Neural progenitor cell (in vitro differentiated cells): ENCODE measurements at regions not wholly inside any gene's neighbourhood (a gene's known extent, or its start where the extent isn't known, plus 50 kb on each side); places are given as distances from the start of the nearest gene placed in this dataset.
A peak's percentile ranks its signal among the peaks of the same experiment; 100 is the strongest.

ENCODE experiments used
- DNase-seq: peaks from one replicate; pipeline ENCODE4 v3.0.0-alpha.2; 2016; ENCODE audit warnings: low spot score
- H2AFZ ChIP-seq: fragments of 200-600 bp; sonication (generic); replicated peaks from 2 replicates; pipeline ENCODE4 v1.6.1; 2016; ENCODE audit warnings: antibody characterized with exemption
- H3F3A ChIP-seq: fragments of 200-600 bp; sonication (generic); 2 replicates; pipeline ENCODE4 v1.6.1; 2016; ENCODE audit warnings: antibody characterized with exemption, low read depth
- H3K27ac ChIP-seq: fragments of 200-600 bp; sonication (generic); 2 replicates; pipeline ENCODE4 v1.5.1; 2016; ENCODE audit warnings: mild to moderate bottlenecking
- H3K27me3 ChIP-seq: fragments of 200-600 bp; sonication (generic); 2 replicates; pipeline ENCODE4 v1.6.1; 2016; ENCODE audit warnings: mild to moderate bottlenecking, moderate library complexity
- H3K36me3 ChIP-seq: fragments of 200-600 bp; sonication (generic); 2 replicates; pipeline ENCODE4 v1.5.1; 2016
- H3K4me1 ChIP-seq: fragments of 200-600 bp; sonication (generic); 2 replicates; pipeline ENCODE4 v1.6.1; 2016; ENCODE audit warnings: mixed run types
- H3K4me2 ChIP-seq: fragments of 200-600 bp; sonication (generic); 2 replicates; pipeline ENCODE4 v1.6.1; 2016
- H3K4me3 ChIP-seq: fragments of 200-600 bp; sonication (generic); 2 replicates; pipeline ENCODE4 v1.5.1; 2016
- H3K79me2 ChIP-seq: fragments of 200-600 bp; sonication (generic); 2 replicates; pipeline ENCODE4 v1.6.1; 2016; ENCODE audit warnings: low read depth
- H3K9ac ChIP-seq: fragments of 200-600 bp; sonication (generic); 2 replicates; pipeline ENCODE4 v1.6.1; 2016
- H3K9me3 ChIP-seq: fragments of 200-600 bp; sonication (generic); 2 replicates; pipeline ENCODE4 v1.5.1; 2016; ENCODE audit warnings: low read depth
- H4K20me1 ChIP-seq: fragments of 200-600 bp; sonication (generic); 2 replicates; pipeline ENCODE4 v1.6.1; 2016; ENCODE audit warnings: low read depth
- H3K27ac Mint-ChIP-seq: 3 replicates; pipeline ENCODE4 v1.8.0; 2021; ENCODE audit warnings: mixed read lengths
- H3K27me3 Mint-ChIP-seq: 2 replicates; pipeline ENCODE4 v1.8.0; 2022; ENCODE audit warnings: low read depth, mild to moderate bottlenecking, inconsistent platforms, moderate library complexity, mixed read lengths; ENCODE audit not compliant: insufficient read depth
- H3K36me3 Mint-ChIP-seq: 3 replicates; pipeline ENCODE4 v1.8.0; 2021; ENCODE audit warnings: mixed read lengths
- H3K4me1 Mint-ChIP-seq: 3 replicates; pipeline ENCODE4 v1.8.0; 2021; ENCODE audit warnings: mixed read lengths
- H3K4me3 Mint-ChIP-seq: 3 replicates; pipeline ENCODE4 v1.8.0; 2021; ENCODE audit warnings: mild to moderate bottlenecking, moderate library complexity, mixed read lengths
- H3K9me3 Mint-ChIP-seq: 3 replicates; pipeline ENCODE4 v1.8.0; 2020; ENCODE audit warnings: mixed read lengths
- EZH2 ChIP-seq: fragments of 200-600 bp; sonication (generic); IDR thresholded peaks from 2 replicates; pipeline ENCODE4 v1.6.1; 2017; ENCODE audit warnings: antibody characterized with exemption, mild to moderate bottlenecking, moderate library complexity
- EZH2phosphoT487 ChIP-seq: fragments of 200-600 bp; sonication (generic); IDR thresholded peaks from 2 replicates; pipeline ENCODE4 v1.6.1; 2017; ENCODE audit warnings: antibody characterized with exemption
- TF ChIP-seq, protein P1 (sequence below): fragments of 200-600 bp; sonication (generic); IDR thresholded peaks from 2 replicates; pipeline ENCODE4 v1.5.1; 2017; ENCODE audit warnings: antibody characterized with exemption, mild to moderate bottlenecking

DNA sequence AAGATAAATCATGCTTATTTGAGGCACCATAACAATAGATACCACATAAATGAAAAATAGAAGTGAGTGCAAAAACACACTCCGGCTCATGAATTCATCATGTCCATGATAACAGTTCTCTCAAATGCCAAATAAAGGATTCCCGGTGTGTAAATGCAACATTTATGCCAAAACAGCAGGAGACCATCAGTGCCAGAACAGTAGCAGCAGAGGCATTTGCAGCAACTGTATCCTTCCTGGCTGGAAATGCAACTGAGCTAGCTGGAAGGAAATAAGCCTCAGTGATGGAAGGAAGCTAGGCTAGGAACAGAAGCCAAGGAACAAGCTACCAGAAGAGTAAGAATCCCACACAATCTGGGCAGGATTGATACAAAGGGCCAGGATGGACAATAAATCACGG, 79.9 kb upstream of the THSD7A start:
- H3K27ac ChIP-seq, result no peak overlapping the region

DNA sequence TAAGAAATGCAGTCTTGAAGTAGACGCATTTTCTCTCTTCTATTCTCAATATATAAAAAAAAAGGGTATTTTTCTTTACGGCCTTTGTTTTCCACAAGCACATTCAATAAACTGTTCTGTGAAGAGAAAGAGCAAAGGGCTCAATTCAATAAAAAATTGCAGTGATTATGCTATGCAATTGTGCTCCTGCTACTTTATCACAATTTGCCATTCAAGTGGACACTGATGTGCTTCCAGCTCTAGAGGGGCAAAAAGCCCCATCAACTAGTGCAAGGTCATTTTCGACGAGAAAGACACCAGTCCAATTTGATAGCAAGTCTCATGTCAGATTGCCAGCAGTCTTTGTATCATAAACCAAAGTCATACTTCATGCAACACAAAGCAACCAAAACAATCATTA, 82.6 kb upstream of the THSD7A start:
- Histone ChIP-seq H2AFZ (no peak overlapping the region), H4K20me1 (no peaks in the 10 kb centered on the region), H3K36me3 (no peaks in the 10 kb centered on the region), H3F3A (no peaks in the 10 kb centered on the region), H3K4me2 (no peak overlapping the region), H3K79me2 (no peaks in the 10 kb centered on the region), H3K27ac (no peak overlapping the region), H3K9ac (no peak overlapping the region), H3K4me1 (no peaks in the 10 kb centered on the region), H3K4me3 (no peak overlapping the region), H3K9me3 (no peaks in the 10 kb centered on the region), H3K27me3 (no peaks in the 10 kb centered on the region)
- Mint-ChIP-seq H3K36me3 (no peaks in the 10 kb centered on the region), H3K27me3 (no peaks in the 10 kb centered on the region), H3K4me1 (no peaks in the 10 kb centered on the region), H3K9me3 (no peaks in the 10 kb centered on the region), H3K27ac (no peak overlapping the region), H3K4me3 (no peak overlapping the region)
- no peak for DNase-seq
- TF ChIP-seq EZH2phosphoT487 (no peak), EZH2 (no peak)
- TF ChIP-seq, protein P1, sequence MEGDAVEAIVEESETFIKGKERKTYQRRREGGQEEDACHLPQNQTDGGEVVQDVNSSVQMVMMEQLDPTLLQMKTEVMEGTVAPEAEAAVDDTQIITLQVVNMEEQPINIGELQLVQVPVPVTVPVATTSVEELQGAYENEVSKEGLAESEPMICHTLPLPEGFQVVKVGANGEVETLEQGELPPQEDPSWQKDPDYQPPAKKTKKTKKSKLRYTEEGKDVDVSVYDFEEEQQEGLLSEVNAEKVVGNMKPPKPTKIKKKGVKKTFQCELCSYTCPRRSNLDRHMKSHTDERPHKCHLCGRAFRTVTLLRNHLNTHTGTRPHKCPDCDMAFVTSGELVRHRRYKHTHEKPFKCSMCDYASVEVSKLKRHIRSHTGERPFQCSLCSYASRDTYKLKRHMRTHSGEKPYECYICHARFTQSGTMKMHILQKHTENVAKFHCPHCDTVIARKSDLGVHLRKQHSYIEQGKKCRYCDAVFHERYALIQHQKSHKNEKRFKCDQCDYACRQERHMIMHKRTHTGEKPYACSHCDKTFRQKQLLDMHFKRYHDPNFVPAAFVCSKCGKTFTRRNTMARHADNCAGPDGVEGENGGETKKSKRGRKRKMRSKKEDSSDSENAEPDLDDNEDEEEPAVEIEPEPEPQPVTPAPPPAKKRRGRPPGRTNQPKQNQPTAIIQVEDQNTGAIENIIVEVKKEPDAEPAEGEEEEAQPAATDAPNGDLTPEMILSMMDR, result no peak

More for the DNA sequence above, 79.9 kb upstream of the THSD7A start:
- Histone ChIP-seq H3K36me3 (no peaks in the 10 kb centered on the region), H3K9me3 (no peaks in the 10 kb centered on the region), H3K4me2 (no peak overlapping the region), H3K27me3 (no peaks in the 10 kb centered on the region), H3F3A (no peaks in the 10 kb centered on the region), H2AFZ (peak overlapping the region; percentile 27), H3K4me1 (no peaks in the 10 kb centered on the region), H3K79me2 (no peaks in the 10 kb centered on the region), H4K20me1 (no peaks in the 10 kb centered on the region), H3K4me3 (no peak overlapping the region), H3K9ac (no peak overlapping the region)
- no peak for DNase-seq
- Mint-ChIP-seq H3K36me3 (no peaks in the 10 kb centered on the region), H3K9me3 (no peaks in the 10 kb centered on the region), H3K4me1 (no peaks in the 10 kb centered on the region), H3K4me3 (no peak overlapping the region), H3K27me3 (no peaks in the 10 kb centered on the region), H3K27ac (no peak overlapping the region)
- TF ChIP-seq, protein P1, result no peak
- no peak for TF ChIP-seq EZH2phosphoT487
- TF ChIP-seq EZH2, result no peak

DNA sequence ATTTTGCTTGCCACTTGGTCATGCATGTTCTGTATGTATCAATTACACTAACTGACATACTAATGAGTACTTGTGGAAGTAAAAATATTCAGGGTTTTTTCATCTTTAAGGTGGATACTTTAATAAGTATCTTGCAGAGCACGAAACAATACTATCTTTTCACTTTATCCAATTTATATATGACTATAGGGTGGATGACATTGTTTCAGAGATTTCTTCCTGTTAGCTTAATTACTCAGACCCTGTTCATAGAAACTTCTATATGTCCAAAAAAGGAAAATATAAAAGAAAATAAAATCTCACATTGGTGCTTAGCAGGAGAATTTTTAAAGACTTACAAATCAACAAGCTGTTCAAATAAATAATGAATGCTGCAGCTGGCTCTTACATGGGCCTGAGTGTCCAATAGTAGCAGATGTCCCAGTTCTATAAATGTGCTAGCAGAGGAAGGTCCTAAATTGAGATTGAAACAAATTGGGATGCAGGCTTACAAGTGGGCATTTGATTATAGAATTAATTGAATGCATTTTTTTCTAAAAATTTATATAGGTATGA, 91.5 kb upstream of the THSD7A start:
- no peaks in the 10 kb centered on the region for H3K27me3 ChIP-seq
- no peaks in the 10 kb centered on the region for H3K27me3 Mint-ChIP-seq
- no peaks in the 10 kb centered on the region for H3K9me3 ChIP-seq
- no peaks in the 10 kb centered on the region for H3F3A ChIP-seq
- no peaks in the 10 kb centered on the region for H3K4me1 ChIP-seq
- H3K27ac ChIP-seq, result no peak overlapping the region
- no peak overlapping the region for H3K27ac Mint-ChIP-seq
- no peak for DNase-seq
- H3K4me2 ChIP-seq, result no peak overlapping the region
- H3K4me1 Mint-ChIP-seq, result no peaks in the 10 kb centered on the region
- H3K9ac ChIP-seq, result no peak overlapping the region
- H4K20me1 ChIP-seq, result no peaks in the 10 kb centered on the region
- H3K79me2 ChIP-seq, result no peaks in the 10 kb centered on the region
- no peaks in the 10 kb centered on the region for H3K36me3 ChIP-seq
- H3K36me3 Mint-ChIP-seq, result no peaks in the 10 kb centered on the region
- no peak overlapping the region for H2AFZ ChIP-seq
- no peak overlapping the region for H3K4me3 ChIP-seq
- no peak overlapping the region for H3K4me3 Mint-ChIP-seq
- no peaks in the 10 kb centered on the region for H3K9me3 Mint-ChIP-seq
- no peak for TF ChIP-seq EZH2phosphoT487
- TF ChIP-seq, protein P1, result no peak
- TF ChIP-seq EZH2, result no peak
